GM23338 (cell line): ENCODE measurements at regions not wholly inside any gene's neighbourhood (a gene's known extent, or its start where the extent isn't known, plus 50 kb on each side); places are given as distances from the start of the nearest gene placed in this dataset.

Experiments used
- ATAC-seq: fragments of 200-7000 bp; cut with Tn5 transposase; 3 replicates; pipeline ENCODE4 v1.9.1; 2020
- DNase-seq: peaks from one replicate; pipeline ENCODE4 v3.0.0-alpha.2; 2015; ENCODE audit warnings: low spot score
- H2AFZ ChIP-seq: fragments of 200-600 bp; sonication (generic); 2 replicates; pipeline ENCODE4 v1.8.0; 2016; ENCODE audit warnings: antibody characterized with exemption, mild to moderate bottlenecking, moderate library complexity
- H3F3A ChIP-seq: fragments of 200-600 bp; sonication (generic); replicated peaks from 2 replicates; pipeline ENCODE4 v1.8.0; 2017; ENCODE audit warnings: antibody characterized with exemption, mixed run types, low read depth
- H3K27ac ChIP-seq: fragments of 200-600 bp; sonication (generic); 2 replicates; pipeline ENCODE4 v1.6.1; 2016; ENCODE audit warnings: low read depth
- H3K27me3 ChIP-seq: fragments of 200-600 bp; sonication (generic); 2 replicates; pipeline ENCODE4 v1.8.0; 2016; ENCODE audit warnings: mild to moderate bottlenecking, mixed run types, moderate library complexity; ENCODE audit not compliant: insufficient read depth
- H3K36me3 ChIP-seq: fragments of 200-600 bp; sonication (generic); 2 replicates; pipeline ENCODE4 v1.8.0; 2016; ENCODE audit warnings: mild to moderate bottlenecking; ENCODE audit not compliant: insufficient read depth
- H3K4me1 ChIP-seq: fragments of 200-600 bp; sonication (generic); 2 replicates; pipeline ENCODE4 v1.8.0; 2016; ENCODE audit warnings: mild to moderate bottlenecking, moderate library complexity; ENCODE audit not compliant: insufficient read depth
- H3K4me2 ChIP-seq: fragments of 200-600 bp; sonication (generic); 2 replicates; pipeline ENCODE4 v1.7.1; 2017; ENCODE audit warnings: mixed run types
- H3K4me3 ChIP-seq: fragments of 200-600 bp; sonication (generic); 2 replicates; pipeline ENCODE4 v1.6.1; 2016; ENCODE audit warnings: mixed run types
- H3K79me2 ChIP-seq: fragments of 200-600 bp; sonication (generic); replicated peaks from 2 replicates; pipeline ENCODE4 v1.8.0; 2017; ENCODE audit warnings: mild to moderate bottlenecking; ENCODE audit not compliant: insufficient read depth
- H3K9me2 ChIP-seq: fragments of 200-600 bp; sonication (generic); 2 replicates; pipeline ENCODE4 v1.8.0; 2017; ENCODE audit not compliant: insufficient read depth
- H4K20me1 ChIP-seq: fragments of 200-600 bp; sonication (generic); replicated peaks from 2 replicates; pipeline ENCODE4 v1.8.0; 2017; ENCODE audit warnings: mild to moderate bottlenecking; ENCODE audit not compliant: insufficient read depth
- H3K27ac Mint-ChIP-seq: 2 replicates; pipeline ENCODE4 v1.8.0; 2020; ENCODE audit warnings: inconsistent platforms, mild to moderate bottlenecking, moderate library complexity, mixed read lengths
- H3K27me3 Mint-ChIP-seq: 3 replicates; pipeline ENCODE4 v1.8.0; 2022; ENCODE audit warnings: low read depth, mild to moderate bottlenecking, moderate library complexity, mixed read lengths, inconsistent platforms; ENCODE audit not compliant: insufficient read depth, poor library complexity
- H3K36me3 Mint-ChIP-seq: 3 replicates; pipeline ENCODE4 v1.8.0; 2021; ENCODE audit warnings: low read depth, mild to moderate bottlenecking, inconsistent platforms, moderate library complexity, mixed read lengths
- H3K4me1 Mint-ChIP-seq: 3 replicates; pipeline ENCODE4 v1.8.0; 2020; ENCODE audit warnings: mild to moderate bottlenecking, inconsistent platforms, mixed read lengths
- H3K4me3 Mint-ChIP-seq: 3 replicates; pipeline ENCODE4 v1.8.0; 2021; ENCODE audit warnings: moderate library complexity, mild to moderate bottlenecking, inconsistent platforms, mixed read lengths
- H3K9me3 Mint-ChIP-seq: 3 replicates; pipeline ENCODE4 v1.8.0; 2020; ENCODE audit warnings: moderate library complexity, mild to moderate bottlenecking, inconsistent platforms, mixed read lengths
- CTCF ChIP-seq, 2 experiments: fragments of 200-600 bp in 1 of 2; sonication (generic) in 1 of 2; conservative IDR thresholded peaks; 2 replicates each; pipeline versions ENCODE4 v1.5.1 to v1.6.1; 2016 to 2017; ENCODE audit warnings: antibody characterized with exemption in 2 of 2, low read depth in 2 of 2, mild to moderate bottlenecking in 2 of 2, moderate library complexity in 1 of 2
- ETS1 ChIP-seq: IDR thresholded peaks from 2 replicates; pipeline ENCODE4 v1.6.1; 2016; ENCODE audit warnings: antibody characterized with exemption
- EZH2 ChIP-seq: fragments of 200-600 bp; sonication (generic); IDR thresholded peaks from one replicate; pipeline ENCODE4 v1.8.0; 2017; ENCODE audit warnings: antibody characterized with exemption, mild to moderate bottlenecking, low read depth; ENCODE audit not compliant: unreplicated experiment
- EZH2phosphoT487 ChIP-seq: fragments of 200-600 bp; sonication (generic); IDR thresholded peaks from one replicate; pipeline ENCODE4 v1.8.1; 2018; ENCODE audit warnings: antibody characterized with exemption; ENCODE audit not compliant: unreplicated experiment
- JUNB ChIP-seq: IDR thresholded peaks from one replicate; pipeline ENCODE4 v1.6.1; 2016; ENCODE audit warnings: antibody characterized with exemption; ENCODE audit not compliant: unreplicated experiment
- NANOG ChIP-seq: IDR thresholded peaks from 2 replicates; pipeline ENCODE4 v1.6.1; 2016; ENCODE audit warnings: antibody characterized with exemption, borderline replicate concordance
- STAT1 ChIP-seq: IDR thresholded peaks from one replicate; pipeline ENCODE4 v1.6.1; 2016; ENCODE audit warnings: antibody characterized with exemption; ENCODE audit not compliant: unreplicated experiment
- ZNF114 ChIP-seq: fragments of 250-450 bp; sonication (Bioruptor Pico); IDR thresholded peaks from 2 replicates; pipeline ENCODE4 v1.5.0; 2020; ENCODE audit warnings: mild to moderate bottlenecking, moderate library complexity
- ZNF331 ChIP-seq: fragments of 250-450 bp; sonication (Bioruptor Pico); IDR thresholded peaks from 2 replicates; pipeline ENCODE4 v1.5.0; 2020; ENCODE audit warnings: low read depth, mild to moderate bottlenecking, moderate library complexity
- ZNF462 ChIP-seq: fragments of 250-450 bp; sonication (Bioruptor Pico); IDR thresholded peaks from 2 replicates; pipeline ENCODE4 v1.5.0; 2020; ENCODE audit warnings: mild to moderate bottlenecking, moderate library complexity

GRCh38 chr2:8134985-8135682 is 546.7 kb upstream of the ID2 start (continued):
- TF ChIP-seq ZNF462: no peak
- no peak for TF ChIP-seq ZNF331 (CRISPR knock-in tag)
- no peak for TF ChIP-seq STAT1
- TF ChIP-seq EZH2phosphoT487: no peak
- TF ChIP-seq JUNB: no peak
- TF ChIP-seq ZNF114 (CRISPR knock-in tag): no peak

- Histone ChIP-seq H3F3A (no peaks in the 10 kb centered on the region), H3K9me2 (no peaks in the 10 kb centered on the region; the same call in 1 of the 2 replicates), H3K27ac (no peak overlapping the region), H4K20me1 (no peaks in the 10 kb centered on the region), H3K79me2 (no peaks in the 10 kb centered on the region), H3K4me2 (no peak overlapping the region), H3K4me3 (no peak overlapping the region), H3K4me1 (no peaks in the 10 kb centered on the region), H3K27me3 (no peaks in the 10 kb centered on the region), H2AFZ (no peak overlapping the region), H3K36me3 (no peaks in the 10 kb centered on the region)
- DNase-seq (no peak), ATAC-seq (no peak)
- Mint-ChIP-seq H3K9me3 (no peaks in the 10 kb centered on the region), H3K27ac (no peak overlapping the region), H3K27me3 (peaks cover 7% of the 10 kb centered on the region), H3K4me3 (no peak overlapping the region), H3K4me1 (peaks cover 6% of the 10 kb centered on the region; the same call in 2 of the 3 replicates), H3K36me3 (no peaks in the 10 kb centered on the region)
- TF ChIP-seq ETS1 (no peak), EZH2 (no peak), NANOG (no peak), CTCF (conservative IDR thresholded peaks at IDR 0.05; ENCODE audit: low read depth in 2 of 2) (no peak)
These were observed 544.1 kb upstream of the ID2 start for GRCh38 chr2:8137801-8138200.
